K562 (cell line): ENCODE measurements at regions not wholly inside any gene's neighbourhood (a gene's known extent, or its start where the extent isn't known, plus 50 kb on each side); places are given as distances from the start of the nearest gene placed in this dataset.

Source experiments
- ATF3 ChIP-seq, 2 experiments: fragments of 450-650 bp in 1 of 2; sonication (generic) in 1 of 2; formaldehyde crosslinking in 1 of 2; IDR thresholded peaks in 1 of 2; conservative IDR thresholded peaks in 1 of 2; 2 replicates each; pipeline versions ENCODE4 v1.6.1 to v1.8.1; 2016 to 2023; ENCODE audit warnings: mild to moderate bottlenecking in 2 of 2, moderate library complexity in 2 of 2, inconsistent platforms in 1 of 2, missing genetic modification reagents in 1 of 2
- CTCF ChIP-seq, 3 experiments: IDR thresholded peaks in 2 of 3; conservative IDR thresholded peaks in 1 of 3; 2 replicates each; pipeline ENCODE4 v1.5.1; 2011 to 2012; ENCODE audit warnings: low read length in 3 of 3, mild to moderate bottlenecking in 3 of 3, control low read depth in 2 of 3, improper control_type of control experiment in 1 of 3, inconsistent platforms in 1 of 3, low read depth in 1 of 3, mixed read lengths in 1 of 3, moderate library complexity in 1 of 3; ENCODE audit not compliant: insufficient read depth in 2 of 3
- ERF ChIP-seq: fragments of 450-650 bp; formaldehyde crosslinking; IDR thresholded peaks from 2 replicates; pipeline ENCODE4 v1.4.0; 2020; ENCODE audit warnings: mild to moderate bottlenecking, mixed read lengths
- EWSR1 ChIP-seq: fragments of 450-650 bp; IDR thresholded peaks from 2 replicates; pipeline ENCODE4 v1.6.1; 2018; ENCODE audit warnings: borderline replicate concordance, mild to moderate bottlenecking, low read depth, moderate library complexity; ENCODE audit not compliant: partially characterized antibody
- EZH2 ChIP-seq: IDR thresholded peaks from 2 replicates; pipeline ENCODE4 v1.6.1; 2012; ENCODE audit warnings: low read depth, mild to moderate bottlenecking, inconsistent platforms, low read length, borderline replicate concordance
- POLR2AphosphoS5 ChIP-seq: IDR thresholded peaks from 2 replicates; pipeline ENCODE4 v1.6.1; 2011; ENCODE audit warnings: mild to moderate bottlenecking, low read depth, low read length, moderate library complexity; ENCODE audit not compliant: control insufficient read depth, insufficient read depth
- RBM34 ChIP-seq: fragments of 200-400 bp; formaldehyde crosslinking; IDR thresholded peaks from 2 replicates; pipeline ENCODE4 v1.6.1; 2018; ENCODE audit warnings: low read length, borderline replicate concordance; ENCODE audit not compliant: insufficient read depth
- REST ChIP-seq, 2 experiments: fragments of 450-650 bp; formaldehyde crosslinking in 1 of 2; IDR thresholded peaks; 2 replicates each; pipeline versions ENCODE4 v1.4.0 to v1.6.1; 2014 to 2020; ENCODE audit warnings: mild to moderate bottlenecking in 2 of 2, borderline replicate concordance in 1 of 2, low read depth in 1 of 2
- RFX1 ChIP-seq: fragments of 450-650 bp; IDR thresholded peaks from 2 replicates; pipeline ENCODE4 v1.6.1; 2016; ENCODE audit warnings: mild to moderate bottlenecking, moderate library complexity
- TGIF2 ChIP-seq: sonication (generic); formaldehyde crosslinking; IDR thresholded peaks from 2 replicates; pipeline ENCODE4 v1.8.1; 2022; ENCODE audit warnings: mild to moderate bottlenecking, missing genetic modification reagents, moderate library complexity
- ZBTB8A ChIP-seq: fragments of 450-650 bp; IDR thresholded peaks from 2 replicates; pipeline ENCODE4 v1.6.1; 2018; ENCODE audit warnings: mild to moderate bottlenecking, moderate library complexity; ENCODE audit not compliant: partially characterized antibody

- TF ChIP-seq EWSR1 (no peak), EZH2 (no peak), TGIF2 (CRISPR knock-in tag) (no peak), REST (IDR thresholded peaks at IDR 0.05; ENCODE audit: borderline replicate concordance) (no peak), REST (CRISPR knock-in tag; IDR thresholded peaks at IDR 0.05; ENCODE audit: low read depth) (no peak), RBM34 (no peak), POLR2AphosphoS5 (no peak), CTCF (IDR thresholded peaks at IDR 0.05 in 2 of 3, conservative IDR thresholded peaks at IDR 0.05 in 1 of 3; ENCODE audit: insufficient read depth in 2 of 3, low read depth in 1 of 3, low read length in 3 of 3) (no peak), RFX1 (no peak), ATF3 (IDR thresholded peaks at IDR 0.05) (no peak), ATF3 (CRISPR knock-in tag; conservative IDR thresholded peaks at IDR 0.05) (no peak), ERF (no peak), ZBTB8A (no peak)
Measured at GRCh38 chr2:217150236-217150635, 290.4 kb upstream of the TNP1 start.
